H7 (cell line): ENCODE measurements at regions not wholly inside any gene's neighbourhood (a gene's known extent, or its start where the extent isn't known, plus 50 kb on each side); places are given as distances from the start of the nearest gene placed in this dataset.

Source experiments
- DNase-seq: peaks from one replicate; pipeline ENCODE4 v3.0.0; 2012
- H3K27me3 ChIP-seq: 2 replicates; pipeline ENCODE4 v1.6.0; 2011; ENCODE audit warnings: mild to moderate bottlenecking, low read length; ENCODE audit not compliant: control insufficient read depth, insufficient read depth
- H3K36me3 ChIP-seq: replicated peaks from 2 replicates; pipeline ENCODE4 v1.5.1; 2011; ENCODE audit warnings: low read length; ENCODE audit not compliant: control insufficient read depth, insufficient read depth
- H3K4me3 ChIP-seq: 2 replicates; pipeline ENCODE4 v1.5.1; 2011; ENCODE audit warnings: low read depth, mild to moderate bottlenecking, control low read depth, low read length, moderate library complexity; ENCODE audit not compliant: insufficient read depth

DNA sequence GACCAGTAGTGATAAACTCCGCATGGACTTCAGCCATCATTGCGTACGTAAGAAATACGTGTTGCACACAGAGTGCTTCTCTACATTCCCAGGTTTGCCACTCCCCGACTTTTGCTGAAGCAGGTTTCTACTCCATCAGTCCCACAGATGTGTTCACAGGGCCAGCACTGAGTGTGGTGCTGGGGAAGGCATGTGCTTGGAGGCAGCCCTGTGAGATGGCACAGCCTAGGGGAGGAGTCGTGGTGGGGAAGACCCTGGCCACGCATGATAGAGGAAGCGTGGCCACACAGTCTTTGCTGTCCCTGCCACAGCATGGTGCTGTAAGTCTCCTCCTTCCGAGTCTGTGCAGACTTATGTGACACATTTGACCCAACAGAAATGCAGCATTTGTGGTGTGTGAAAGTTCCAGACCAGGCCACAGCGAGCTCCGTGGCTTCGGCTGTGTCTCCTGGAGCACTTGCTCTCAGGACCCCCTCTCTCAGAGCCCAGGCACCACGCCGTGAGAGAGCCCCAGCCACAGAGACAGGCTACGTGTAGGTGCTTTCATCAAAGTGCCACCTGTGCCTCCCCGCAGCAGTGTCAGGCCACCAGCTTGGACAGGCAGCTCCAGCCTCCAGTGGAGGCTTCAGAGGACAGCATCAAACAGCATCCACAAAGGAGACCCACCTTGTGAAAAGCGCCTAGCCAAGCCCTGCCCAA lies 197.8 kb downstream of the AUH start:
- peak; percentile 4 for DNase-seq
- Histone ChIP-seq H3K27me3 (no peaks in the 10 kb centered on the region), H3K36me3 (no peaks in the 10 kb centered on the region), H3K4me3 (no peak overlapping the region)
